Iris pigment epithelial cell (primary cell): ENCODE measurements at regions not wholly inside any gene's neighbourhood (a gene's known extent, or its start where the extent isn't known, plus 50 kb on each side); places are given as distances from the start of the nearest gene placed in this dataset.

Source experiments
- DNase-seq: peaks from one replicate; pipeline ENCODE4 v3.0.0-alpha.2; 2011; ENCODE audit warnings: low read depth

GRCh38 chr4:15339737-15340136 lies 88.1 kb upstream of the C1QTNF7 start:
- DNase-seq = peak; percentile 68

GRCh38 chr4:15340332-15340731 lies 87.5 kb upstream of the C1QTNF7 start:
- no peak for DNase-seq

GRCh38 chr4:15340902-15341732 lies 86.7 kb upstream of the C1QTNF7 start:
- DNase-seq = no peak

- DNase-seq = no peak
Measured at GRCh38 chr4:15341733-15342300, 86.0 kb upstream of the C1QTNF7 start.

GRCh38 chr4:15343000-15343399 lies 84.8 kb upstream of the C1QTNF7 start:
- DNase-seq = no peak

GRCh38 chr4:15343581-15343980 lies 84.3 kb upstream of the C1QTNF7 start:
- DNase-seq = no peak

- peak; percentile 86 for DNase-seq
Measured at GRCh38 chr4:15344041-15344440, 83.8 kb upstream of the C1QTNF7 start.

- no peak for DNase-seq
Measured at GRCh38 chr4:15345134-15345533, 82.7 kb upstream of the C1QTNF7 start.

GRCh38 chr4:15348236-15348635 lies 79.6 kb upstream of the C1QTNF7 start:
- DNase-seq = no peak

GRCh38 chr4:15348695-15349094 lies 79.1 kb upstream of the C1QTNF7 start:
- no peak for DNase-seq

GRCh38 chr4:15349531-15349935 lies 78.3 kb upstream of the C1QTNF7 start:
- DNase-seq = no peak

GRCh38 chr4:15349965-15350364 lies 77.9 kb upstream of the C1QTNF7 start:
- no peak for DNase-seq

- DNase-seq = no peak
Measured at GRCh38 chr4:15352524-15352923, 75.3 kb upstream of the C1QTNF7 start.

- no peak for DNase-seq
Measured at GRCh38 chr4:15353207-15353606, 74.6 kb upstream of the C1QTNF7 start.

- DNase-seq = no peak
Measured at GRCh38 chr4:15354371-15355297, 73.2 kb upstream of the C1QTNF7 start.

GRCh38 chr4:15361529-15361928 lies 66.3 kb upstream of the C1QTNF7 start:
- no peak for DNase-seq

- DNase-seq = no peak
Measured at GRCh38 chr4:15362541-15362940, 65.3 kb upstream of the C1QTNF7 start.

- DNase-seq = no peak
Measured at GRCh38 chr4:15364183-15364582, 63.6 kb upstream of the C1QTNF7 start.

GRCh38 chr4:15365641-15366040 lies 62.2 kb upstream of the C1QTNF7 start:
- DNase-seq = no peak

GRCh38 chr4:15366721-15367120 lies 61.1 kb upstream of the C1QTNF7 start:
- peak; percentile 38 for DNase-seq

GRCh38 chr4:15368856-15369255 lies 59.0 kb upstream of the C1QTNF7 start:
- DNase-seq = peak; percentile 55

- no peak for DNase-seq
Measured at GRCh38 chr4:15370296-15370695, 57.5 kb upstream of the C1QTNF7 start.

GRCh38 chr4:15373363-15373762 lies 54.5 kb upstream of the C1QTNF7 start:
- DNase-seq = peak; percentile 14
